ENCODE measurements at regions not wholly inside any gene's neighbourhood (a gene's known extent, or its start where the extent isn't known, plus 50 kb on each side); places are given as distances from the start of the nearest gene placed in this dataset.

DNA sequence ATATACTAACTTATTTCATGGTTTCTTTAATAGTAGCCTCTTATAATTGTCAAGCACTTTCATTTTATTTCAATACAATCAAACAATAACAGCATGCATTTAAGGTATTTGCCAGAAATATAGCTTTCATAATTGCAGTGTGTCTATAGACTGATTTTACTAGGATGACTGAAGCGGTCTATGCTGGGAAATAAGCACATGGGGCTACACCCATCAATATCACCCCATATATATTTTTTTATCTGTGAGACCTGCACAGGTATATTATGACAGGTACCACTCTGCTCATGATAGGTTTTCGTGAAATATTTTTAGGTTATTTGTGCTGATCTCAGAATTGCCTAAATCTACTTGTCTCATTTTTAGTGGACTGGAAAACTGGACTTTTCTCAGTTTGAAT is 229.1 kb upstream of the PITX2 start (continued):
- TF ChIP-seq ID3 (CRISPR knock-in tag; IDR thresholded peaks at IDR 0.05) (no peak), ID3 (tag; IDR thresholded peaks at IDR 0.05) (no peak), ZNF717 (CRISPR knock-in tag; IDR thresholded peaks at IDR 0.05) (no peak), NR1H2 (CRISPR knock-in tag; IDR thresholded peaks at IDR 0.05) (no peak), ZKSCAN8 (CRISPR knock-in tag; IDR thresholded peaks at IDR 0.05) (no peak)
- TF ChIP-seq, protein P1, sequence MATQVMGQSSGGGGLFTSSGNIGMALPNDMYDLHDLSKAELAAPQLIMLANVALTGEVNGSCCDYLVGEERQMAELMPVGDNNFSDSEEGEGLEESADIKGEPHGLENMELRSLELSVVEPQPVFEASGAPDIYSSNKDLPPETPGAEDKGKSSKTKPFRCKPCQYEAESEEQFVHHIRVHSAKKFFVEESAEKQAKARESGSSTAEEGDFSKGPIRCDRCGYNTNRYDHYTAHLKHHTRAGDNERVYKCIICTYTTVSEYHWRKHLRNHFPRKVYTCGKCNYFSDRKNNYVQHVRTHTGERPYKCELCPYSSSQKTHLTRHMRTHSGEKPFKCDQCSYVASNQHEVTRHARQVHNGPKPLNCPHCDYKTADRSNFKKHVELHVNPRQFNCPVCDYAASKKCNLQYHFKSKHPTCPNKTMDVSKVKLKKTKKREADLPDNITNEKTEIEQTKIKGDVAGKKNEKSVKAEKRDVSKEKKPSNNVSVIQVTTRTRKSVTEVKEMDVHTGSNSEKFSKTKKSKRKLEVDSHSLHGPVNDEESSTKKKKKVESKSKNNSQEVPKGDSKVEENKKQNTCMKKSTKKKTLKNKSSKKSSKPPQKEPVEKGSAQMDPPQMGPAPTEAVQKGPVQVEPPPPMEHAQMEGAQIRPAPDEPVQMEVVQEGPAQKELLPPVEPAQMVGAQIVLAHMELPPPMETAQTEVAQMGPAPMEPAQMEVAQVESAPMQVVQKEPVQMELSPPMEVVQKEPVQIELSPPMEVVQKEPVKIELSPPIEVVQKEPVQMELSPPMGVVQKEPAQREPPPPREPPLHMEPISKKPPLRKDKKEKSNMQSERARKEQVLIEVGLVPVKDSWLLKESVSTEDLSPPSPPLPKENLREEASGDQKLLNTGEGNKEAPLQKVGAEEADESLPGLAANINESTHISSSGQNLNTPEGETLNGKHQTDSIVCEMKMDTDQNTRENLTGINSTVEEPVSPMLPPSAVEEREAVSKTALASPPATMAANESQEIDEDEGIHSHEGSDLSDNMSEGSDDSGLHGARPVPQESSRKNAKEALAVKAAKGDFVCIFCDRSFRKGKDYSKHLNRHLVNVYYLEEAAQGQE (IDR thresholded peaks at IDR 0.05; ENCODE audit: borderline replicate concordance) = no peak
- TF ChIP-seq, protein P1 (CRISPR knock-in tag; IDR thresholded peaks at IDR 0.05; ENCODE audit: low read depth) = no peak
- TF ChIP-seq, protein P2, sequence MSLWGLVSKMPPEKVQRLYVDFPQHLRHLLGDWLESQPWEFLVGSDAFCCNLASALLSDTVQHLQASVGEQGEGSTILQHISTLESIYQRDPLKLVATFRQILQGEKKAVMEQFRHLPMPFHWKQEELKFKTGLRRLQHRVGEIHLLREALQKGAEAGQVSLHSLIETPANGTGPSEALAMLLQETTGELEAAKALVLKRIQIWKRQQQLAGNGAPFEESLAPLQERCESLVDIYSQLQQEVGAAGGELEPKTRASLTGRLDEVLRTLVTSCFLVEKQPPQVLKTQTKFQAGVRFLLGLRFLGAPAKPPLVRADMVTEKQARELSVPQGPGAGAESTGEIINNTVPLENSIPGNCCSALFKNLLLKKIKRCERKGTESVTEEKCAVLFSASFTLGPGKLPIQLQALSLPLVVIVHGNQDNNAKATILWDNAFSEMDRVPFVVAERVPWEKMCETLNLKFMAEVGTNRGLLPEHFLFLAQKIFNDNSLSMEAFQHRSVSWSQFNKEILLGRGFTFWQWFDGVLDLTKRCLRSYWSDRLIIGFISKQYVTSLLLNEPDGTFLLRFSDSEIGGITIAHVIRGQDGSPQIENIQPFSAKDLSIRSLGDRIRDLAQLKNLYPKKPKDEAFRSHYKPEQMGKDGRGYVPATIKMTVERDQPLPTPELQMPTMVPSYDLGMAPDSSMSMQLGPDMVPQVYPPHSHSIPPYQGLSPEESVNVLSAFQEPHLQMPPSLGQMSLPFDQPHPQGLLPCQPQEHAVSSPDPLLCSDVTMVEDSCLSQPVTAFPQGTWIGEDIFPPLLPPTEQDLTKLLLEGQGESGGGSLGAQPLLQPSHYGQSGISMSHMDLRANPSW (CRISPR knock-in tag; IDR thresholded peaks at IDR 0.05) = no peak
